Panc1 (cell line): ENCODE measurements at regions not wholly inside any gene's neighbourhood (a gene's known extent, or its start where the extent isn't known, plus 50 kb on each side); places are given as distances from the start of the nearest gene placed in this dataset.

Experiments used
- ATAC-seq: fragments of 200-7000 bp; cut with Tn5 transposase; 2 replicates; pipeline ENCODE4 v1.9.1; 2020; ENCODE audit warnings: mild to moderate bottlenecking, moderate library complexity
- BruUV-seq: library from RNA; stranded (reverse); fragments of 400-500 nt; replicated peaks from 2 replicates; lab custom pipeline; 2021; lab: Mats Ljungman, UMichigan
- CTCF ChIA-PET: fragments of 300-600 bp; sonication (Branson Sonifier 250); formaldehyde crosslinking; loops from one replicate; lab custom pipeline; 2022; ENCODE audit warnings: antibody characterized with exemption; lab: Charles Lee
- POLR2A ChIA-PET: fragments of 300-600 bp; sonication (Branson Sonifier 250); formaldehyde crosslinking; loops from one replicate; lab custom pipeline; 2022; ENCODE audit warnings: antibody characterized with exemption; lab: Charles Lee
- DNase-seq: peaks from one replicate; pipeline ENCODE4 v3.0.0-alpha.2; 2010; ENCODE audit warnings: low read depth, low spot score
- H3K27ac ChIP-seq: 2 replicates; pipeline ENCODE4 v1.5.1; 2011; ENCODE audit warnings: mild to moderate bottlenecking, low read length, inconsistent platforms
- H3K27me3 ChIP-seq: fragments of 200-500 bp; sonication (Bioruptor generic); 2 replicates; pipeline ENCODE4 v1.6.0; 2014; ENCODE audit warnings: low read length, inconsistent platforms; ENCODE audit not compliant: control insufficient read depth, insufficient read depth
- H3K36me3 ChIP-seq: fragments of 200-500 bp; sonication (Bioruptor generic); 2 replicates; pipeline ENCODE4 v1.5.1; 2014; ENCODE audit warnings: inconsistent platforms, mild to moderate bottlenecking, low read length, moderate library complexity; ENCODE audit not compliant: control insufficient read depth, insufficient read depth
- H3K4me1 ChIP-seq: 2 replicates; pipeline ENCODE4 v1.5.1; 2011; ENCODE audit warnings: inconsistent platforms, mild to moderate bottlenecking, low read length, moderate library complexity; ENCODE audit not compliant: control insufficient read depth, insufficient read depth
- H3K4me3 ChIP-seq, 2 experiments: 2 replicates each; pipeline ENCODE4 v1.5.1; 2011 to 2012; ENCODE audit warnings: low read depth in 2 of 2, low read length in 2 of 2, mild to moderate bottlenecking in 2 of 2, inconsistent platforms in 1 of 2, moderate library complexity in 1 of 2
- H3K9me3 ChIP-seq: fragments of 200-500 bp; sonication (Bioruptor generic); 2 replicates; pipeline ENCODE4 v1.5.1; 2014; ENCODE audit warnings: low read depth, mild to moderate bottlenecking, inconsistent platforms, low read length, moderate library complexity; ENCODE audit not compliant: control insufficient read depth, insufficient read depth
- CTCF ChIP-seq: fragments of 450-650 bp; IDR thresholded peaks from 2 replicates; pipeline ENCODE4 v1.5.1; 2017; ENCODE audit warnings: mild to moderate bottlenecking
- POLR2AphosphoS5 ChIP-seq: IDR thresholded peaks from 2 replicates; pipeline ENCODE4 v1.6.1; 2012; ENCODE audit warnings: mild to moderate bottlenecking, low read depth, low read length, moderate library complexity
- SIN3A ChIP-seq: IDR thresholded peaks from 2 replicates; pipeline ENCODE4 v1.6.1; 2012; ENCODE audit warnings: low read depth, mild to moderate bottlenecking, low read length, moderate library complexity, borderline replicate concordance; ENCODE audit not compliant: insufficient read depth
- TCF7L2 ChIP-seq: IDR thresholded peaks from 2 replicates; pipeline ENCODE4 v1.6.1; 2011; ENCODE audit warnings: mild to moderate bottlenecking, low read depth, low read length, inconsistent platforms
- in situ Hi-C: cut with HindIII; loops from 2 replicates; pipeline ENCODE4 v1.10.0; 2016; ENCODE audit warnings: low sequenced_read_pairs, low pct_unique_long_range_greater_than_20kb
- intact Hi-C: fragments of 100-400 bp; cut with micrococcal nuclease; formaldehyde crosslinking; loops from one replicate; pipeline ENCODE4 v1.10.0; 2022; ENCODE audit not compliant: unreplicated experiment
- TF ChIP-seq, protein P1 (sequence below), 2 experiments: IDR thresholded peaks; 2 replicates each; pipeline ENCODE4 v1.6.1; 2011 to 2012; ENCODE audit warnings: low read depth in 2 of 2, control low read depth in 1 of 2, low read length in 1 of 2, mild to moderate bottlenecking in 1 of 2, moderate library complexity in 1 of 2; ENCODE audit not compliant: insufficient read depth in 1 of 2

DNA sequence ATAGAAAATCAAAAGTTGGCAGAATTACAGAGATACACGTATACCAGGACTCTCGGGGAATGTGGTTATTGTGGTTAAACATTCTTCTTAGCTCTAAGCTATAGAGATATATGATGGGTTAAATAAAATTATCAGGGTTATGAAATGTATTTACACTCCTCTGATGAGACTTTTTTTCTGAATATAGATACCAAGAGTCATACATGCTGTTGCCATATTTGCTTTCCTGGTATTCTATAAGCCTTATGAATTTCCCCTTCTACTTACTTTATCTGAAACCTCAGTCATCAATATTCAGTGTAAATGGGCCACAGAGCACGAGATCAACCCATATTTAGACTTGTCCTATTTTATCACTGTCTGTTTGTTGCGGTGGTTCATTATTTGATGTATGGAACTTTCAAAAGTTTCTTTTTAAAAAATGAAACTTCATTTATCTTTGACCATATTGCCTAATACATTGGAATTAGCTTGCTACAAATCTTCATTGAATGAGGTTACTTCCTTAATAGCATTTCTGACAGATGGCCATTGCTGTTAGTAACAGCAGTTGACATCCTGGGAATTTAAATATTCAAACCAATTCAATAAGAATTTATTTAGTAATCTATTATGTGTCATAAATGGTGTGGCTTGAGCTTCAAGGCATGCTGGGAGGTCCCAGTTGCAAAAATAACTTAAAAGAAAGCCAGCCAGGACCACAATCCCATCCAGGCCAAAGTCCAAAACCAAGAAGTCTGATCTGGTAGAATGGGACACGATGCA lies 393.5 kb downstream of the PCNX1 start:
- no peak overlapping the region for H3K27ac ChIP-seq
- no peaks in the 10 kb centered on the region for H3K36me3 ChIP-seq
- in situ Hi-C loops (no loop called here), intact Hi-C loops (no loop called here)
- DNase-seq (no peak), ATAC-seq (no peak)
- H3K4me1 ChIP-seq: no peaks in the 10 kb centered on the region
- CTCF ChIA-PET: no interaction called here
- BruUV-seq: no TSS peak
- H3K9me3 ChIP-seq: no peaks in the 10 kb centered on the region
- no peak overlapping the region for H3K4me3 ChIP-seq
- POLR2A ChIA-PET: no interaction called here
- no peaks in the 10 kb centered on the region for H3K27me3 ChIP-seq
- TF ChIP-seq POLR2AphosphoS5: no peak
- TF ChIP-seq, protein P1, sequence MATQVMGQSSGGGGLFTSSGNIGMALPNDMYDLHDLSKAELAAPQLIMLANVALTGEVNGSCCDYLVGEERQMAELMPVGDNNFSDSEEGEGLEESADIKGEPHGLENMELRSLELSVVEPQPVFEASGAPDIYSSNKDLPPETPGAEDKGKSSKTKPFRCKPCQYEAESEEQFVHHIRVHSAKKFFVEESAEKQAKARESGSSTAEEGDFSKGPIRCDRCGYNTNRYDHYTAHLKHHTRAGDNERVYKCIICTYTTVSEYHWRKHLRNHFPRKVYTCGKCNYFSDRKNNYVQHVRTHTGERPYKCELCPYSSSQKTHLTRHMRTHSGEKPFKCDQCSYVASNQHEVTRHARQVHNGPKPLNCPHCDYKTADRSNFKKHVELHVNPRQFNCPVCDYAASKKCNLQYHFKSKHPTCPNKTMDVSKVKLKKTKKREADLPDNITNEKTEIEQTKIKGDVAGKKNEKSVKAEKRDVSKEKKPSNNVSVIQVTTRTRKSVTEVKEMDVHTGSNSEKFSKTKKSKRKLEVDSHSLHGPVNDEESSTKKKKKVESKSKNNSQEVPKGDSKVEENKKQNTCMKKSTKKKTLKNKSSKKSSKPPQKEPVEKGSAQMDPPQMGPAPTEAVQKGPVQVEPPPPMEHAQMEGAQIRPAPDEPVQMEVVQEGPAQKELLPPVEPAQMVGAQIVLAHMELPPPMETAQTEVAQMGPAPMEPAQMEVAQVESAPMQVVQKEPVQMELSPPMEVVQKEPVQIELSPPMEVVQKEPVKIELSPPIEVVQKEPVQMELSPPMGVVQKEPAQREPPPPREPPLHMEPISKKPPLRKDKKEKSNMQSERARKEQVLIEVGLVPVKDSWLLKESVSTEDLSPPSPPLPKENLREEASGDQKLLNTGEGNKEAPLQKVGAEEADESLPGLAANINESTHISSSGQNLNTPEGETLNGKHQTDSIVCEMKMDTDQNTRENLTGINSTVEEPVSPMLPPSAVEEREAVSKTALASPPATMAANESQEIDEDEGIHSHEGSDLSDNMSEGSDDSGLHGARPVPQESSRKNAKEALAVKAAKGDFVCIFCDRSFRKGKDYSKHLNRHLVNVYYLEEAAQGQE (IDR thresholded peaks at IDR 0.05; ENCODE audit: insufficient read depth in 1 of 2, low read depth in 2 of 2, low read length in 1 of 2): no peak
- TF ChIP-seq TCF7L2: no peak
- TF ChIP-seq SIN3A: no peak
- no peak for TF ChIP-seq CTCF

DNA sequence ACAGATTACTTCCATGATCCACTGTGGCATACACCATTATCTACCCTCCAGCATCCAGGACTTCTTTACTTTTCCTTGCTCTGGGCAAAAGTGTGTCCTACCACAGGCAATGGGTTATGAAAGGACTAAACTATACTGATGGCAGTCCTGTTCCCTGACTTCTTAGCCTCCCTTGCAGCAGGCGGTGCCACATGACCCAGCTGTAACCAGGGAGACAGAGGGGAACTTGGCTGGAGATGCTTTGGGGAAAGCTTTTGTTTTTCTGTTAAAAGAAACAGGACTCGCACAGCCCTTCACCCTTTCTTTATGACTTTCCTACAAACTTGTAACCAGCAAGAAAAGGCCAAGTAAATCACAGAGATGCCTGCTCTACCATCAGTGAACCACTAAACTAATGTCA lies 394.4 kb downstream of the PCNX1 start:
- BruUV-seq: no TSS peak
- Histone ChIP-seq H3K36me3 (no peaks in the 10 kb centered on the region), H3K9me3 (no peaks in the 10 kb centered on the region), H3K27ac (no peak overlapping the region), H3K4me1 (no peaks in the 10 kb centered on the region), H3K4me3 (no peak overlapping the region), H3K27me3 (no peaks in the 10 kb centered on the region)
- TF ChIP-seq, protein P1 (IDR thresholded peaks at IDR 0.05; ENCODE audit: insufficient read depth in 1 of 2, low read depth in 2 of 2, low read length in 1 of 2): no peak
- no peak for TF ChIP-seq CTCF
- DNase-seq: no peak
- ChIA-PET POLR2A (no interaction called here), CTCF (no interaction called here)
- intact Hi-C loops (no loop called here), in situ Hi-C loops (no loop called here)
- no peak for ATAC-seq
